Activated naive CD4-positive, alpha-beta T cell treated with Interleukin-2 at 50 U/mL for 16 hours (primary cell): ENCODE measurements at regions not wholly inside any gene's neighbourhood (a gene's known extent, or its start where the extent isn't known, plus 50 kb on each side); places are given as distances from the start of the nearest gene placed in this dataset.

Source experiments
- DNase-seq: peaks from one replicate; pipeline ENCODE4 v3.0.0-alpha.2; 2020

DNA sequence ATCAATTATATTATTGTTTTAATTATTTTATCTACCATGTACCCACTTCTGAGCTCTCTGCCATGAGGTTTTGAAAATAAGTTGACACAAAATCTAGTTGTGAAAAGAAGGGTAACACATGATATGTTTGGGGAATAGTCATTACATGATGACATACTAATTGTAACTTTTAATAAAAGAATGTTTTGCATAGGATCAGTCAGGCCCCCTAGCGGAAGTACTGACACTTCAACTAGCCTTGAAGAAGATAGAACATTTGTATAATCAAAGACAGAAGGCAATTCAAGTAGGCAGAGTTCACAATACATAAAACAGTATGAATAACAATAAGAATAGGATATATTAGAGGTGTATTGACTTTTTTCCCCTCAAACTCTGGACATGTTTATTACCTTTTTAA, 1191.0 kb upstream of the AGA start:
- no peak for DNase-seq

DNA sequence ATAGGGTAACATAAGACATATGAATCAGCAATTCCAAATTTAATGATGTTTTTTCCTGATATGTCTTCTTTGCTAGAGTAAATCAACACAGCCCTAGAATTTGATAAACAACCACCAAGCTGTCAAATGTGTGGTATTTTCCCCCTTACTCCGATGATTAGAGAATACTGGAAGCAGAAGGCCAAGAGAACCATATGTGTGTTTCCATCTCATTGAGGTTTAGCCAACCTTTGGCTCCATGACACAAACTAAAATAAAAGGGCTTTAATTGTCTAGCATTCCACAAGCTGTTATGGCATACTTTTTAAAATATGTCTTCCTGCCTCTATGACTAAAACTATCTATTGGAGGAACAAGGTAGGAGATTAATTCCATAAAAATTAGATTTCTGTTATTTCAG, 1222.4 kb upstream of the AGA start:
- no peak for DNase-seq

DNA sequence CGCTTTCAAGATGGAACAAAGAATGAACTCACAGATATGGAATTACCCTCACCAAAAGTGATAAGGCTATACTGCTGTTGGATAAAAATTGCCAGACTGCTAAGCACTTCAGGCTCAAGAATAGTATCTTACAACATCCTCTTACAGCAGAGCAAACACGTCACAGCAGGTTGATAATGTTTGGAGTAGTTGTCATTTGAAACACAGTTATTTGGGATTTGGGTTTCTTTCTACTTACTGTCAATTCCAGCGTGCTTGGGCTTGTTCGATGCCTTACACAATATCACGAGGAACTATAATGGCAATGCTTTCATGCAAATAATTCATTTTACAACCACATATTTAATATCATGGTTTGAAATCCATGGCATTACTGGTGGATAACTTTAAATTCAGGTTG, 1223.7 kb upstream of the AGA start:
- no peak for DNase-seq

DNA sequence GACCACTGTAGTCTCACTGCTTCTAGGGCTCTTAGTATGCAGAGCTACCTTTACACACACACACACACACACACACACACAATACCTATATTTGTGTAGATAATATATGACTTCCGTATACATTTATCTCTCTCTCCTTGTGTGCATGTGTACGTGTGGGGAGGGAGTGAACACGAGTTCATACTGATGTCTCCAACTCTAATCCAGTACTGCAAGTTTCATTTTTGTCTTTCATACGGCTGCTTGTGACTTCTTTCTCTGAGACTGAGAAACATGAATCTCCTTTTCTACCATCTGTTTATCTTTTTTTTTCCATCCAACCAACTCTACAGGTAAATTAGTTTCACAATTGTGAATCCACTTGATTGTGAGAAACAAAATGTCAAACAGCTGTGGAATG, 1229.5 kb upstream of the AGA start:
- DNase-seq: no peak

DNA sequence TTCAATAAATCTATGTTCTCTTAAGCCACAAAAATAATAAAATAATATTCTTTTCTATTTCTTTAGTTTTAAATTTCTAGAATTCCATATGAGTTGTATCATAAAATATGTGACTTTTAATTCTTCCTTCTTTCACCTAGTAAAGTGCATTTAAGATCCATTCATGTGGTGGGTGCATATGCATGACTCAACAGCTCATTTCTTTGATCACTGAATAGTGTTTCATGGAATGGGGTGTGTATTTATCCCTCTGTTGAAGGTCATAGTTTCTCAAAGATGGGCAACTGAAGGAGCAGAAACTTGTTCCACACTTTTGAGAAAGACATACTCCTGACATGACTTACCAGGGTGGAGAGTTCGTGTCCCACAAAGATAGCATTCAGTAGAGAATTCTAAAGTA, 1230.3 kb upstream of the AGA start:
- DNase-seq: no peak

DNA sequence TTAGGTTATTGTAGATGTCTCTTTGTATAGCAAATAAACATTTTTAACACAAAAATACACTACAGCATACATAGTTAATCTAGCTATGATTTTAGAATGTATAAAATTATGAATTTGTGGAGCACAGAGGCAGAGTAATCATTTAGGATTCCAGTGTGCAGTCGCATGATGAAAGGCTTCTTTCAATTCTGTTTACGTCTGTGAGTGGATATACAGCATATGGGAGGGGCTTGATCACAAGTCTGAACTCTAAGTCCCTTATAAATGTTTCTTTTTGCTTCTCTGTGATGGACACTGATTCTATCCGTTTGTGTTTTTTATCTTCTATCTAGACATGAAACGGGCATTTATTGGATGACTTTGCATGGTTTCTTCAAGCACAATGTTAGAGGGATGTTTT, 1239.6 kb upstream of the AGA start:
- DNase-seq: no peak

DNA sequence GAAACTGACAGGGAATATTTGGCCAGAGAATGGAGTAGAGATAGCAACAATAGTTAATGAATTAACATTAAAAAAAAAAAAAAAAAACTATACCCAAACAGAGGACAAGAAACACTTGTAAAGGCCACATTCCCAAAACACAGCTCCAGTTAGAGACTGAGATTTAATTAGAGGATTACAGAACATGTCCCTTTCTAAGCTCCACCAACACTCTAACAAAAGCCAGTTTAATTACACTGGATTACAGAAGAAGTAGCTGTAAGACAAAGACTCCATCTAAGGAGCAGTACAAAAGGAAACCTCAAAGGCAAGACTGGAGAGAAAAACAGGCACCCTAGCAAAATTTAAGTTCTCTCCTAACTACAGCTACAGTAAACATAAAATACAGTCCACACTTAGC, 1247.7 kb upstream of the AGA start:
- no peak for DNase-seq

DNA sequence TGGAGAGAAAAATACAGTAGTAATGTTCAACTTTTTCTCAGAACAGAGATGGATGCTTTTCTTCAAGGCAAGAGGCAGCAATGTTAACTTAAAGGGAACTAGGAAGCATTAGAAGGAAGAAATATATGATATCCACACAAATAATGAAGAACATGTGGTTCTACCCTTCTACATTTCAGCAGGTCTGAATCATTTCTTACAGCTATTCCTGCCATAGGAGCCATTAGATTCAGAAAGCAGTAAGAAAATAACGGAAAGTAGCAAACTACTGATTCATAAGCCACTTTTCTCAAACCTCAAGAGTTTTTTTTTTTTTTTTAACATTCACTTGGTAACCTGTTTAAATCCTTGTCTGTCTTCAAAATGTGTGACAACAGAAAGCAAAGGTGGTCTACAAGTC, 1251.6 kb upstream of the AGA start:
- DNase-seq: no peak

DNA sequence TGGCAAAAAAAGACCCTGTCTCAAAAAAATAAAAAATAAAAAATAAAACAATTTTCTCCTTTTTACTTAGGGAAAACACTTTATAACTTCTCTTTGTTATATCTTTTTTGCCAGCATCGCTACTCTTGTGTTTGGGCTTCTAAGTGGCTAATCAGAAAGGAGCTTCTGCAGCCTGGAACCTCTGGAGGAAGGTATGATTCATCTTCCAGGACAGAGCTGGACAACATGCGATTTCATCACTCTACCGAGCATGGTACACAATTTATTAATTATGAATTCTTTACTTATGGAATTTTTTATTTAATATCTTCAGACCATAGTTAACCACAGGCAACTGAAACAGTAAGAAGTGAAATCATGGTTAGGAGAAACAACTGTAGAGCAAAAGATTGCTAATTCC, 1254.3 kb upstream of the AGA start:
- no peak for DNase-seq

DNA sequence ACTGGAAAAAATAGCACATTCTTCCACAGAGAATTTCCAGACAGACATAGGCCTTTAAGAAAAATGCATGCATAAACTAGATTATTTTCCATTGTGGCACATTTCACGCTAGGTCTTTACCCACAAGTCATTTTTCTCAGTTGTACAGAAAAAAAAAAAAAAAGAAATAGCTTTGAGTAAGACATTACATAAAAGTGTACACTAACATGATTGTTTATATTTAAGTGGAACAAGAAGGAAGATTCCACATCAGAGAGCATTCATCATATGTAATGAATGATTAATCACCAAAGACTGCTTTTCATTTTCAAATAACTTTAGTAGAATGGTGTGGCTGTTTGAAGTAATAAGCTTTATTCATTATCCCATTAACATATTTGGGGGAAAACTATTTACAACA, 1270.2 kb upstream of the AGA start:
- no peak for DNase-seq

DNA sequence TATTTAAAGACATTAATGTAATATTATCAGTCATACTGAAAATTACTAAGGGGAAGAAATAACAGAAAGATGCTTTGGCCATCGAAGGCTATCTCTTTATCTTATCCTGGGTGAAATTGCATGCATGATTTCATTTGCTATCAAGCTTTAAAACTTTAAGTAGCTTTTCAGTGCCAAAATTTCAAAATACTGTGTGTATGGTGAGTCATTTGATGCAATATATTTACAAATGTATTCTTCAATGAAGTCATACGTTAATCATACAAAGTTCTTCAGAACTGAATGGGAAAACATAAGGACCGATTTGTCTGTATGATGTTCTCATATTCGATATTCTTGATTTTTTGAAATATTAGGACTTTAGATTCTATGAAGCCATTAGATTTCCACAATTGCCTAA, 1295.8 kb upstream of the AGA start:
- DNase-seq: no peak

DNA sequence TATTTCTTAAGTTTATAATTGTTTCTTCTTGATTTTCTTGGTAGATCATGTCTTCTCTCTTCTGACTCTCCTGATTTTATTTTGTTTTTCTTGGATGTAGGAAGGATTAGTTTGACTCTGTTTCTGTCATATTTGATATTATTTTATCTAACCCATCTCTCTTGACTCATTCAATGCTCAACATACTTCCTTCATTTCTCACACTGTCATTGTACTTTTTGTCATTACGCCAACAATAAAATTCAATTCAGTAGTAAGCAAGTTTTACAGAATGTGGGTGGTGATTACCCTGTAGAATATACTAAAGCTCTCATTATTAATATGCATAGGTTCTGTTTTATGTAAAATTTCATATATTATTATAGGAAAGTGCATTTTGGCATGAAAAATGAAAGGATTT, 1303.0 kb upstream of the AGA start:
- no peak for DNase-seq

DNA sequence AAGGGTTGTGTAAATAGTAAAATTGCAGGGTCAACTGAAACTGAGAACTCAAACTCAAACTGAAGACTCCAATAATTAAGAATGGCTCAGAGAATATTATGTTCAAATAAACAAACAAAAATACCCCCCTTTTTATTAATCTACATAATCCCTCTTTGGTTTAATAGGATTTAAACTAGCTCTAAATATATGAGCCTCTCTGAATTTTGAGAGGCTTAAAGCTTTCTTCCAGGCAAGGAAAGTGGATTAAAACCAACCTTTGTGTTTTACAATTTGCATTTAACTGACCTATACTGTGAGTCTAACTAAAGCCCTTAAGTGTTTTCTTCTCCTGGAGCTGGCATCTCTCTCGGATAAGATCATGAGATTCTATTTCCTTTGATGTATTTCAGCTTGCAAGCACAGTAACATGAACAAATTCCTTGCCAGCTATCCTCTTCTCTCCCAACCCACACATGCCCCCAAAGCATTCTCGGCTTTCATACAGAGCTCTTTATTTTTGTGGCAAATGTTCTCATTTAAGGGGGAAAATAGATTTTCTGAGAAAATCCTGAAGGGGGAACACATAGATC, 1310.8 kb upstream of the AGA start:
- DNase-seq: no peak

DNA sequence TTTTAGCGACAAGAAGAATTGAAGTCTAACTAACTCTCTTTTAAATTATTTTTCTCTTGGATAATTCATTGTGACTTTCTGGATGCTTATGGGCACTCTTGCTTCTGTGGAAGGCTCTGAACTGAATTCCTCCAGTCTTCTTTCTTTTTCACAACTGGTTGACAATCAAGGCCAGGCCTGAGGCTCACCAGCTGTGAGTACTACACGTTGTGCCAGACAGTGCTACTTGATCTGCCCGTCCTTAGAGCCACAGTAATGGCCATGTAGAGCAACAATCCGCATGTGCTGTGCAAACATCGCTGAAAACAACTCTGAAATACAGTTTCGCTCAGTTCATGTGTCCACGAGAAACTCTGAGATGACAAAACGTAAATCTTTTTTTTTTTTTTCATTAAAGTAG, 1336.3 kb upstream of the AGA start:
- DNase-seq: no peak

DNA sequence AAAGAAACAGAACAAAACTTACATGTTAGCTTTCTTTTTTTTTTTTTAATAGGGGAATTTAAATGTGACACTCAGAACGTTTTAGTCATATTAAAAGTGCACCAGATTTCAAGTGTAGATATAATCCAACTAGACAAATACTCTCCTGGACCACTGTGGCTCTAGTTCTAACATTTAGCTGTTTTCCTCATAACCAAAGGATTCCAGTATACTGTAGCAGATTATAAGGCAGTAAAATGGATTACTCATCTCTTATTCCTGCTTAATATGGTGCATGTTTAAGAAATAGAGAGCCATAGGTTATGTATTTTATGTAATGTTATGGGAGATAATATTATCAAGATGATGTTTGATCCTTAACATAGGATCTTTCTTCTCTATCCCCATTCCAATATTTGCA, 1339.5 kb upstream of the AGA start:
- DNase-seq: no peak

DNA sequence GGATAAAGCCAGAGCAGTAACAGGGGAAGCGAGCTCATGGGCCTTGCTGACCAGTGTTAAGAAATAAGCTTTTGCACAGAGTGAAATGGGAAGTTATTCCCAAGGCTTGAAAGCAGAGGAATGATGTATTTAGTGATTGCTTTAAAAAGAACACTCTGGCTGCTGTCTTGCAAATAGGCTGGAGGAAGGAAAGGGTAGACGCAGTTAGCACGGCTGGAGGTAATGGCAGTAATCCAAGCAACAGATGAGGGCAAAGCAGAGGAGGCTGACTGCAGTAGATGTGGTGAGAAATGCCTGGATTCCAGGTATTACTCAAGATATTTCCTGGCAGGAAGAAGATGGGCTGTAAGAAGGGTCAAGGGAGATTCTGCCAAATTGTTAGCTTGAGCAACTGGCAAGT, 1342.3 kb upstream of the AGA start:
- no peak for DNase-seq

DNA sequence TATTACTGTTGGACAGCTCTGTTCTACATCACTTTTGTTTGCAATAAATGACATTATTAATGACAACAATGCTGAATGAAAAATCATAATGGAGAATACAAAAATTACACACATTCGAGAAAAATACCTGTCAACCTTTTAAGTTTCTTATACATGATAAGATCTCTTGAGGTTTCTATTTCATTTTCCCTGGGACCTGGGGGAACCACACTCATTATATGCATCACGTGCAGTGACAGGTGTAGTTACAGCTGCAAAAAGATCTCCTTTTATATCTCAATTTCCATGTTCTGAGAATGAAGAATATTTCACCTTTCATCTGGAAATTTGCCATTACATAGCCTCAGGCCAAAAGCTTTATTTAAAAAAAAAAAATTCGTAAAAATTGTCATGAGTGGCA, 1347.0 kb upstream of the AGA start:
- DNase-seq: no peak

DNA sequence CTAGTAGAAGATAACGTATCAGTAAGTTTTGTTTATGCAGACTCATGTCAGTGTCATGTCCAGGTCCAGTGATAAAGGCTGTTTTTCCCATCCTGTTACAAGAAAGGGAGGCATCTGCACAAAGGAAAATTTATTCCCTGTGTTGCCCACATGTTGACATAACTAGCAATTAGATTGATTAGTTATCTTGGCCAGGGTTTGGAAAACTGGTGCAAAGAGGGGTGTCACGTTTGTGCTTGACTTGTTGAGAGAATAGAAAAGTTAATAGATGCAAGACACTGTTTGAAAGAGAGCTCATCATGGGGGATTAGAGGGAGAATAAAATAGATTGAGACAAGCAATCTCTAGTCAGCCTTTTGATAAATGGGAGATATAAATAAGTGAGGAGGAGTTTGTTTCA, 1357.0 kb upstream of the AGA start:
- no peak for DNase-seq

DNA sequence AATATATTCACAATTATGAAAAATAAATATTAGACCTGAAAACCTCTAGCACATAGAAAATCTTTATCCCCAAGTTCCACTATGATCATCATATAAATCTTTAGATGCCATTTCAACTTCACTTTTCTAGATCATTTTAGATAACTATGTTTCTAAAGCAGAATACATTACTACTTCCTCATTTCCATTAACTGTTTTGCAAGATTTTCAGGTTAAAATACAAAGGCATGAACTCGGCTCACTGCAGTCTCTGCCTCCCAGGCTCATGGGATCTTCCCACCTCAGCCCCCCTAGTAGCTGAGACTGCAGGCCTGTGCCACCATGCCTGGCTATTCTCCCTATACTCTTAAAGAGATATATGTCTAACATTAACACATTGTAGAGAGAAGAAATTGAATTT, 1365.9 kb upstream of the AGA start:
- no peak for DNase-seq

DNA sequence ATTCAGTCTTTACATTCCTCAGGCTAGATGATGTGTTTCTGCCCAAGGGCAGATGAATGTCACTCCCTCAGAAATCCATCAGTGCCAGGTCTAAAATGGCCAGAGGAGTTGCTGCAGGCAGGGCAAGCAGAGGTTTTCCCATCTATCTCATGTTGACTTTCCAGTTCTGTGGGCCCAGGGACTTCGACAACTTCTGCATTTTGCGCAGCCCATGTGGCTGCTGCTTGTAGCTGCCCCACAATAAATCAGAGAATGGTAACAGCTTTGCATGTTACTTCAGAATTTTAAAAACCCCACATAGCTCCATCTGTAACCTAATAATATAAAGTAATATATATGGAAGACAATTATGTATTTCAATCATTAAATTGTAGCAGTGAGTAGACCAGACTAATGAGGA, 1367.7 kb upstream of the AGA start:
- no peak for DNase-seq

DNA sequence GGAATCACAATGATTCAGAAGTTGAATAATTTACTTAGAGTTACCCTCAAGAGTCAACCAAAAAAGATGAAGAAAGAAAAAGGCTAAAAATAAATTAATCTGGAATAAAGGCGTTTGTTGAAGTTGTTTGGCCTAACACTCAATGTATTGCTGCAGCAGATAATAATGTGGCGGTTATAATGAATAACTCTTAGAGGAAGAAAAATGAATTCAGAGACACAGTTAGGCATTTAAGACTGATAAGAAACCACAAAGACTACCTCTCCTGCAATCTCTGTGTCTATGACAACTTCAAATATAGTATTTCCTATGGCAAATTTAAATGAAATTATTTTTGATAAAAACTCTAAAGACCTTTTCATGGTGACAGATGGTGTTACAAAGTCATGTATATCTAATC, 1369.1 kb upstream of the AGA start:
- DNase-seq: no peak

DNA sequence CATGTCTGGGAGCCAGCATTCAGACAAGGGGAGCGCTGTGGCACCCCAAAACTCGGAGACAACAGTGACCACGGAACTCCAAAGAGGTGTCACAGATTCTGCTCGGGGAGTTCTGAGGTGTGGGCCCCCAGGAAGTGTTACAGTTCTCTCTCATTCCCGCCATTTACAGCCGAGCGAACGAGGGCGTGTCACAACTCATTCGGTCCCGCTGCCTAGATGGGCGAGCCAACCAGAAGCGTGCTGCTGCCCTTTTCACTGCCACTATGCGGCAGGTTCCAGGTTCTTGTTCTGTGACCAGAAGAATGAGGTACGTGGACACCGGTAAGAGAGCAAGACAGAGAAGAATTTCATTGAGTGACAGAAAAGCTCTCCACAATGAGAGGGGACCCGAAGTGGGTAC, 1370.6 kb upstream of the AGA start:
- no peak for DNase-seq

DNA sequence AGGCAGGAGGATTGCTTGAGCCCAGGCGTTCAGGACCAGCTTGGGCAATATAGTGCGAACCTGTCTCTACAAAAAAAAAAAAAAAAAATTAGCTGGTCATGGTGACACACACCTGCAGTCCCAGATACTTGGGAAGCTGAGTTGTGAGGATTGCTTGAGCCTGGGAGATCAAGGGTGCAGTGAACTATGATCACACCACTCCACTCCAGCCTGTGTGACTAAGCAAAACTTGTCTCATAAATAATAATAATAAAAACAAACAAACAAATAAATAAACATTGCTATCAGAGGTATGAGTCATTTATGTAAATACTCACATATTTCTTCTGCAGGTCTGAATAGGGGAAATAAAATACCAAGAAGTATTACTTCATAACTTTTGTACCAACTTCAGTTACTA, 1372.7 kb upstream of the AGA start:
- no peak for DNase-seq

DNA sequence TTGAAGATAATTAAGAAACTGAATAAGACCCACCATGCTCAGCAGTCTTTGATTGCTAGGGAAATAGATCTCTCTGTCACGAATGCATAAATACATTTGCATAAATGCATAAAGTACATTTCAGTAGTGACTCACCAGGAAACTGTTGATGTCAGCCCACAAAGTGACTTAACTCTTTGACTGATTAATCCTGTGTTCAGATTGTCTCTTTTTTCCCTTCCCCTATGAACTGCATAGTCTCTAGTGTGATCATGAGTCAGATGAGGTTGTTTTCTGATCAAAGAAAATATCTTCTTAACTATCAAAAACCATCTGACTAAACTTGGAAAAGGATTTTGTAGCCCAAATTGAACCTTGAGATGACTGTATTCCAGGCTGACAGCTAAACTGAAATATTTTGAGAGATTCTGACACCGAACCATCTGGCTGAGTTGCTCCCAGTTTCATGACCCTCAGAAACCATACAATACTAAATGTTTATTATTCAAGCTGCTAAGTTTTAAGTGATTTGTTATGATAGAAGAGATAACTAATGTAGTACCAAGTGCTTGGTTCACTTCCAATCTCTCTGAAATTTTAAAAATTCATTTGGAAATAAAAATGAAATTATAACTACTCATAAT, 1381.5 kb upstream of the AGA start:
- DNase-seq: no peak

DNA sequence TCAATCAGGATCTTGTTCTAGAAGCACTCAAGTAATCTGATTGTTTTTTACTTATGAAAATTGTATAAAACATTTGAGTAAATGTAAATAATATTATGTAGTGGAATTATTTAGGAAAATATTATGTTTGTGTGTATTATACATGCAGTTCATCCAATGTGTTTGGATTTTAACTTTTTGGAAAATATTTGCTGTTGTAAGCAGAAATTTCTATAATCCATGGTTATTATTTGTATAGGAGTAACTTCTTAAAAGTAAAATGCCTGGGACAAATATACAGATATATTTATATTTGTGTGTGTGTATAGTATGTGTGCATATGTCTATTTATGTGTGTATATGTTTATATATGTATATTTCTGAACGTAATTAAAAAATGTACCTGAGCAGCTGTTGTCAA, 1394.6 kb upstream of the AGA start:
- DNase-seq: no peak

DNA sequence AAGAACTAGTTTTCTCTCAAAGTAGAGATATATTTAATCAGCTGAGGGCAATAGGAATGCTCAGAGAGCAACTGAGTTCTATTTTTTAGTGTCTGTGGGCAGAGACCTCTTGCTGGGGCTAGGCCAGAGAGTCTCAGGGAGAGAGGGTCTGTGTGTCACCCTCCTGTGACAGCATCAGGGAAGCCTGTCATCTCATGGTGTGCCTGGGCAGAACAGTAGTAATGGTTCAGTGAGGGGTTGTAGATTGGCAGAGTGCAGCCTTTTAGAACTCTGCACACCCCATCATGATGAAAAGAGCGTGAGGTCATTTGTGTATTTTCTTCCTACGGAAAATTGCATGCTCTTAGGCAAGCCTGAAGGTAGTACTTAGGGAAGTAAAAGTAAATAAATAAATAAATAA, 1396.5 kb upstream of the AGA start:
- no peak for DNase-seq
